ENCODE measurements at regions not wholly inside any gene's neighbourhood (a gene's known extent, or its start where the extent isn't known, plus 50 kb on each side); places are given as distances from the start of the nearest gene placed in this dataset.
"Not testable (repeated sequence)": the region's sequence is repeated elsewhere in the genome, so short reads cannot be mapped to it uniquely, and the experiment has no call there.

DNA sequence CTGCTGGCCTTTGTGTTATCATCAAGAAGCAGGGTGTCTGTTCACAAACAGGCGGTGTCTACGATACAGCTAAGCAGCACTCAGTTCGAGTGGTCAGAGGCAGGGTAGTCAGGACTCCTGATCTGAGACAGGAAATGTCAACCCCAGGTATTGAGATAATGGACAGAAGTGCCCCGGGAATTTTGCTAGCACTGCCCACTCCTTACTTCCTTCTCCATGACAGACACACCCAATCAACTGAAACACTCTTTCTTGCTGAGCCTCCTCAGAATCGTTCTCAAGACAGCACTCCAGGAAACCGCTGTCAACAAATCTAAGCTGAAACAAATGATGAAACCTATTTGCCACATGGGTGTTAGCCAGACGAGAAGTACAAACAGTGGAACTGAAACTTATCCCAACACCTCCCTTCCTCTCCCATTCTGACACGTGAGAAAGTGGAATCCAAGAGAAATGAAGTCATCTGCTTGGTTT, 109.3 kb downstream of the GTF2IRD2B start:
- DNase-seq (ENCODE audit: low read depth) = not testable (repeated sequence)

GRCh38 chr7:75205367-75206085, 113.1 kb downstream of the GTF2IRD2B start:
- not testable (repeated sequence) for DNase-seq (ENCODE audit: low read depth)

DNA sequence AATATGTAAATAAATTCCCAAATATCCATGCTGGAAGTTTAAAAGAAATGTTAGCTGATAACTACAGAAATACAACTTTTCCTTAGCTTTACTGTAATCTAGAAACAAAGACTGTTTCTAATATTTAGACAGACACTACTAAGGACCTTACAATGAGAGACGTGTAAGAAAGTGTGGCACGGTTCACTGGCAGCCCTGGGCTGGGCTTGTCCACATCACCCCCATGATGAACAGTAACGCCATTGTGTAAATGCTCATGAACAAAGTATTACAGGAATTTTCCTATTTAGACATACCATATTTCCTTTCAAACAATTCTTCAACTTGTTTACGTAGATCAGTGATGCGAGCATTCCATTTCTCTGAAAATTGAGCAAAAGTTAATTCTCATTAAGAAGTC, 123.1 kb downstream of the GTF2IRD2B start:
- not testable (repeated sequence) for DNase-seq (ENCODE audit: low read depth)

GRCh38 chr7:75216963-75217362, 124.6 kb downstream of the GTF2IRD2B start:
- not testable (repeated sequence) for DNase-seq (ENCODE audit: low read depth)

DNA sequence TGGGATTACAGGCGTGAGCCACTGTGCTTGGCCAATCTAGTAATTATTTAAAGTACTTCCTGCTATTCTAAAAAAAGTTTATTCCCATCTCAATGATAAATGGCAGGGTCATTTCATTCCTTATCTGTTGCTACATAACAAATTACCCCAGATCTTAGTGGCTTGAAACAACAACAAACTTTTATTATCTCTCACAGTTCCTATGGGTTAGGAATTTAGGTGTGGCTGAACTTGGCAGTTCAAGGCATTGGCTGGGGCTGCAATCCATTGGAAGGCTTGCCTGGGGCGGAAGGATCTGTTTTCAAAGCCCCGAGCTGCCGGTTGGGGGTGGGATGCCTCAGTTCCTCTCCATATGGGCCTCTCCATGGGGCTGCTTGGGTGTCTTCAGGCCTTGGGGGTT, 133.7 kb downstream of the GTF2IRD2B start:
- DNase-seq (ENCODE audit: low read depth) = not testable (repeated sequence)

GRCh38 chr7:75229558-75229957, 137.2 kb downstream of the GTF2IRD2B start:
- DNase-seq (ENCODE audit: low read depth) = not testable (repeated sequence)

DNA sequence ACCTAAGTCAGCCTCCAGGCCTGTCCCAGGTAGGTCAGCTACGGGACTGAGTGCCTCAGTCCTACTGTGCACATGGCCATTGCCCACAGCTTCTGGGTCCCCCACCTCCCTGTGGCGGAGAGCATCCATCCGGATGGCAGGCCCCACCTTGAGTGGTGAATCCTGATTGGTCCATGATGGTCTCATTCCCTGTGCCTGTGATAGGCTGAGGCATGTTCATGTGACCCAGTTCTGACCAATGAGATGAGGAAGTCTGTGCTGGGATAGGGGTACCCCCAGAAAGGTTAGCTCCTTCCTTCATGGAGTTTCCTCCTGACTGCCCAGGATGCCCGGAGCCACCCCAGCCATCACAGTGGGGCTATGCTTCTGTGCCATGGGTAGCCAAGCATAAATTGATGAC, 138.2 kb downstream of the GTF2IRD2B start:
- DNase-seq (ENCODE audit: low read depth) = not testable (repeated sequence)

DNA sequence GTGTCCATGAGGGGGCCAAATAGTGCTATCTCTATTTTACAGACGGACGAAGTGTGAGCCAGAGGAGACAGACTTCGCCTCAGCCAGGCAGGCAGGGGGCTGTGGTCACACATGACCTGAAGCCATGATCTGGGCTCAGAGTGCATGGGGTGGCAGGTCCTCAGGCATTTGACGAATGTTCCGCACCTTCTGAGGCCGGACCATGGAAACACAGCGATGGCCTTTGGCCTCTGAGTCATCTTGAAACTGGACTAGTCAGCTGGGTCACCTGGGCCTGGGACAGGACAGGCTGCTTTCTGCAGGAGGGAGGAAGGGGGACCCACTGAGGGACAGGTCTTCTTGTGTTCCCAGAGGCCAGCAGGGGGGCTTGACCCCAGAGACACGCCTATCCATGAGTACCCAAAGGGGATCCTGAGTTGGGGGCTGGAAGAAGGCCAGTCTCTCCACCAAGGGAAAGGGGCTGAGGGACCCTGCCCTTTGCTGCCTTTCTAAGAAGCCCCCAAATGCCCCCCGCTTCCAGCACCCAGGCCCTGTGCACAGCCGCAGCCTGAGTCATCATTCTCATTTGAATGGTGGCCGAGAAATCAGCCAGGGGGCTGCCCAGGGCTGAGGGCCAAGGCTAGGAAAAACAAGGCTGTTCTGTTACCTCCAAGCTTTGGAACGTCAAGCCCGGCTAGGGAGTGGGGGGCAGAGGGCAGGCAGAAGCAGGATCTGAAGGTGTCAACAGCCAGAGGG, 142.9 kb downstream of the GTF2IRD2B start:
- DNase-seq (ENCODE audit: low read depth) = not testable (repeated sequence)

- not testable (repeated sequence) for DNase-seq (ENCODE audit: low read depth)
Observed at GRCh38 chr7:75235827-75236167, 143.4 kb downstream of the GTF2IRD2B start.

DNA sequence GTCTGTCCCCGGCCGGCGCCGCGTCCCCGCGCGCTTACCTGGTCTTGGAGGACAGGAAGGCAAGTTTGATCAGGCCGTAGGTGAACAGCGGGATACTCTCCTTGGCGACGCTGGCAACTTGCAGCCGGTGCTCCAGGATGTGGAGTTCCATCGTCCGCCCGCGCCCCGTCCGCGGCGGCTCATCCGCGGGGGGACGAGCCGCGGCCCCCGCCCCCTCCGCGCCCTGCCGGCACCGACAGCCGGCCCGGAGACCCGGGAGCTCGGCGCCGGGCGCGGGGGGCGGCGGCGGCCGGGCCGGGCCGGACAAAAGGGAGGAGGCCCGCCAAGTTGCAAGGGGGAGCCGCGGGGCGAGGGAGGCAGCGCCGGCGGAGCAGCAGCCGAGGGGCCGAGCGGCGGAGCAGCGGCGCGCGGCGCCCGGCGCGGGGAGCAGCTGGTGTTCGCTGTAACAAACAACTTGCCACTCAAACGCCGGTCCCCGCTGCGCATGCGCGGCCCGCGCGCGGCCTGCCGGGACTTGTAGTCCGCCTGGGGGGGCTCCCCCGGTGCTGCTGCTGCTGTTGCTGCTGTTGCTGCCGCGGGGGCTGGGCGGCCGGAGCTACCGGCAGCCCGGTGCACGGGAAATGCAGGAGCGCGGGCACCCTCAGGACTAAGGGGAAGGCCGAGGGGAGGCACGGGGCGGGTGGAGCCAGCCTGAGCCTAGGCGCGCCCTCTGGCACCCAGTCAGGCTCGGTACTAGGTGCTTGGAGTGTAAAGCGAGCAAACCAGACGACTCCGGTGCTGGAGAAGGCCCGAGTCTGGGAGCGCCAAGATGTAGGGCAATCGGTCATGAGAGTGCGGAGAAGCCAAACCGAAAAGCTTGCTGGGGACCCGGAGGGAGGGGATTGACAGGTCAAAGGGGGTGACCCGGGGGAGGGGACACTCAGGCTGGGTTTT, 145.1 kb downstream of the GTF2IRD2B start:
- peak; percentile 57 for DNase-seq (ENCODE audit: low read depth)

DNA sequence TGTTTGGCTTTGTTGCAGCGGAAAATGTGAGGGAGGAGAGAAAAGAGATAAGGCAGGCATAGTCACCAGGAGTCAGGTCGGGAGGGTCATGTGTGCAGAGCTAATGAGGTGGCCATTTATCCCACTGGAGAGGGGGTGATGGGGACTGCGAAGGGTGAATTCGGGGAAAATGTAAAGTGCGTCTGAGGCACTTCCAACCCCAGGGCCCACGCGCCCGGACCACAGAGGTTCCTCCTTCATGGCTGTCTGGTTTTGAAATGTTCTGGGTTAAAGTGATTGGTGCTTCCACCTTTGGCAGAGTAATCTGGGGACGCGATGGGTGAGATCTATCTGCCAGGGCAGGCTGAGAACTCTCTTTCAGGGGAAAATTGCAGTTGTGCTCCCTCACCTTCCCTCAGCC, 145.9 kb downstream of the GTF2IRD2B start:
- DNase-seq (ENCODE audit: low read depth) = not testable (repeated sequence)

- not testable (repeated sequence) for DNase-seq (ENCODE audit: low read depth)
Observed at GRCh38 chr7:75243638-75244037, 151.2 kb downstream of the GTF2IRD2B start.

DNA sequence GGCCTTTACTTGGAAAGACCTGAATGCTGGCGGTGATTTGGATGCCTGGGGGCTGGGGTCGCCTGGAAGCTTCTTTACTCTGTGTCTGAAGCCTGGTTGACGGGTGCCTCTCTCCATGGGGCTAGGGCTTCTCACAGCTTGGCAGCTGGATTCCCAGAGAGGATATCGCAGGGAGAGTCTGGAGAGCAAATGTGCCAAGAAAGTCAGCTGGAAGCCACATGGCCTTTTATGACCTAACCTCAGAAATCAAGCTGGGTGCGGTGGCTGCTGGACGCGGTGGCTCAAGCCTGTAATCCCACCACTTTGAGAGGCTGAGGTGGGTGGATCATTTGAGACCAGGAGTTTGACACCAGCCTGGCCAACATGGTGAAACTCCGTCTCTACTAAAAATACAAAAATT, 147.2 kb upstream of the TRIM73 start:
- DNase-seq (ENCODE audit: low read depth) = not testable (repeated sequence)

- not testable (repeated sequence) for DNase-seq (ENCODE audit: low read depth)
Observed at GRCh38 chr7:75254238-75254637, 141.2 kb upstream of the TRIM73 start.

DNA sequence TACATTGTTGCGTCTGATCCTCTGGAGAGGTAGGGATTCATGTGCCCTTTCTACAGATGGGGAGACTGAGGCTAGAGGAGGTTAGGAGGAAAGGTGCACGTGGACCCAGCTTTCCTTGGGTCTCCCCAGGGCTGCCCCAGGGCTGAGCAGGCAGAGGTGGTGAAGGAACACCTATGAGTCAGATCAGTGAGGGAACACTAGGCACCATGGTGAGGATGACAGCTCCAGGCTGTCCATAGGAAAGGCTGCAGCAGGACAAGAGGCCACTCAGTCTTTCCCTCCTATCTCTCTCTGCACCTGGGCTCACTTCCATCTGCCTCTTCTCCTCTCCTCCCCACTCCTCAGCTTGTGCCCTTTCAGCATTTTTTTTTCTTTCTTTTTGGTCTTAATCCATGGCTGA, 138.0 kb upstream of the TRIM73 start:
- DNase-seq (ENCODE audit: low read depth) = not testable (repeated sequence)

- not testable (repeated sequence) for DNase-seq (ENCODE audit: low read depth)
Observed at GRCh38 chr7:75259454-75260003, 135.9 kb upstream of the TRIM73 start.

DNA sequence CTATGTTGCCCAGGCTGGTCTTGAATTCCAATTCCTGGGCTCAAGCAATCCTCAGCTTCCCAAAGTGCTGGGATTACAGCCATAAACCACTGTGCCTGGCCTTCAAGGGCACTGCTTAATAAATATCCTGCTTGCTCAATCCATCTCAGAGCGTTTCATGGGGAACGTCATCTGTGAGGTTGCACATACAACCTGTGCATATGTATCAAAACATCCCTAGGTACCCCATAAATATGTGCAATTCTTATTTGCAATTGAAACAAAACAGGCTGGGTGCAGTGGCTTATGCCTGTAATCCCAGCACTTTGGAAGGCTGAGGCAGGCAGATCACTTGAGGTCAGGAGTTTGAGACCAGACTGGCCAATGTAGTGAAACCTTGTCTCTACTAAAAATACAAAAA, 133.8 kb upstream of the TRIM73 start:
- DNase-seq (ENCODE audit: low read depth) = not testable (repeated sequence)

GRCh38 chr7:75268158-75268557, 127.3 kb upstream of the TRIM73 start:
- not testable (repeated sequence) for DNase-seq (ENCODE audit: low read depth)

DNA sequence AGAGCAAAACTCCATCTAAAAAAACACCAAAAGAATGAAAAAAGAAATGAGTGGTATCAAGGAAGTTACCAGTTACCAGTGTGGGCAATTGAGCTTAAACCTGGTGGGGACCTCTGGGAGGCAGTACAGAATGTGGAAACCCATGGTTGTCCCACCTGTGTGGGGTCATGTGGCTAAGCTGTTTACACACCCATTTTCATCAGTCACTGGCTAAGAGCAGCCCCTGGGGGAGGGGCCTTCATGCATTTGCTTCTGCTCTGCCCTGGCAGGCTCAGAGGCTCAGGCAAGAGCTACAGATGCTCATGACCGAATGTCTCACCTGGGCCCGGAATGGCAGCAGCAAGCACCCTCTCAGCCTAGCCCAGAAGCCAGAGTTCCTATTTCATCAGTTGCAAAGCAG, 126.3 kb upstream of the TRIM73 start:
- DNase-seq (ENCODE audit: low read depth) = not testable (repeated sequence)

- not testable (repeated sequence) for DNase-seq (ENCODE audit: low read depth)
Observed at GRCh38 chr7:75274114-75274513, 121.3 kb upstream of the TRIM73 start.

All from activated T-helper 1 cell treated with Interleukin-2 at 50 U/mL for 16 hours (primary cell).